ENCODE measurements at regions not wholly inside any gene's neighbourhood (a gene's known extent, or its start where the extent isn't known, plus 50 kb on each side); places are given as distances from the start of the nearest gene placed in this dataset.

DNA sequence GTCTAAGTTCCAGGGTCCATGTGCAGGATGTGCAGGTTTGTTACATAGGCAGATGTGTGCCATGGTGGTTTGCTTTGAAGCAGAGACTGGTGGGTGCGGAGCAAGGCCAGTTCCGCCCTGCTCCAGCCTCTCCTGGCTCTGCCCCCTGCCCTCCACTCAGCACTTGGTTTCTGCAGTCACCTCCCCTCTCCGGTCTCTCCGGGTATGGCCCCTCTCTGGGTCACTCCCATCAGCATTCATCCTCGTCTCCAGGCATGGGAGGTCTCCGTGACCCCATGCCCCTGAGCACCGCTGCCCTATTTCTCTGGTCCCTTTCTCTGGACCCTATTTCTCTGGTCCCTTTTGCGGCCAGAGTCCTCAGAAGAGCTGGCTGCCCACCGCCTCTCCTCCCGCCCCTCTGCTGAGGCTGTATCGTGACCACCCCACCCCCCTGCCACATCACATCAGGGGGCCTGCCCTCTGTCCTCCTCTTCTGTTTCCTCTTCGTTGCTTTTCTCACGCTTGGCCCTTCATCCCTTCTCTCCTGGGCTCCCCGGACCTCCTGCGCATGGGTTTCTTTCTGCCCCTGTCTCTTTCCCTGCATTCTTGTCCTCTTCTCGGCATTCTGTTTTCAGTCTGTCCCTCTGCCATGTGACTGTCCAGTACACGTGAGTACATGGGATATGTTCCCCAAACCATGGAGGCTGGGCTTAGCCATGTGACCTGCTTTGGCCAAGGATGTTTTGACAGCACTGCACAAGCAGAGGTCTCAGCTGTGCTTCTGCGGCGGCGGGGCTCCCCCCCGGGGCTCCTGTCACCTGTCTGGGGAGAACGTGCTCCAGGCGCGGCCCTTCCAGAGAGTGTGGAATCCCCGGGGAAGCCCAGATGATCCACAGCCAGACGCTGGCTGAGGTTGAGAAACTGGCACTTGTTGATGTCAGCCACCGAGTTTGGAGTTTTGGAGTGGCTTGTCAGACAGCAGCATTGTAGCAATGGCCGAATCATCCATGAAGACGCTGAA lies 54.4 kb upstream of the C1orf174 start:
- DNase-seq (ENCODE audit: low read depth): no peak

DNA sequence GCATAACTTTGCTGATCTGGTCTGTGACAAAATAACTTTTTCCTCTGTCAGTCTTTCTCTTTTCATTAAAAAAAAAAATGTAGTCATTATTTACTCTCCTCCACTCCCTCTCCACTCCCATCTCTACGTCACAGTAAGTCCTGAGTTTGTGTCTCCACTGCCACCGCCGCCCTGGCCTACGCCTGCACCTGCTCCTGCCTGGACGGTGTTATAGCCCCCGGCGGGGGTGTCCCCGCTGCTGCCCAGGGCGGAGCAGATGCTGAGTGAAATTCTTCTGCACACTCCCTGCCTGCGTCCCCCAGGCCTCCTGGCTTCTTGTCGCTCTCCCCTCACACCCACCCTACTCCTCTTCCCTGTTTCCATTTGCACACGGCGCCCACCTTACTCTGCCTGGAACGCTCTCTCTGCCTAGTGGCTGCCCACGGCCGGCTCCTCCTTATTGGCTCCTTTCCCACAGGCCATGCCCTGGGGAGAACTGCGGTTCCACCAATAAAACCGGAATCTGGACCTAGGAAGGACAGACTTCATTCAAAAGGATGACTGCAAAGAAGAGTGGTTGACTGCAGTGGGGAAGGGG lies 55.2 kb upstream of the C1orf174 start:
- DNase-seq (ENCODE audit: low read depth): no peak

DNA sequence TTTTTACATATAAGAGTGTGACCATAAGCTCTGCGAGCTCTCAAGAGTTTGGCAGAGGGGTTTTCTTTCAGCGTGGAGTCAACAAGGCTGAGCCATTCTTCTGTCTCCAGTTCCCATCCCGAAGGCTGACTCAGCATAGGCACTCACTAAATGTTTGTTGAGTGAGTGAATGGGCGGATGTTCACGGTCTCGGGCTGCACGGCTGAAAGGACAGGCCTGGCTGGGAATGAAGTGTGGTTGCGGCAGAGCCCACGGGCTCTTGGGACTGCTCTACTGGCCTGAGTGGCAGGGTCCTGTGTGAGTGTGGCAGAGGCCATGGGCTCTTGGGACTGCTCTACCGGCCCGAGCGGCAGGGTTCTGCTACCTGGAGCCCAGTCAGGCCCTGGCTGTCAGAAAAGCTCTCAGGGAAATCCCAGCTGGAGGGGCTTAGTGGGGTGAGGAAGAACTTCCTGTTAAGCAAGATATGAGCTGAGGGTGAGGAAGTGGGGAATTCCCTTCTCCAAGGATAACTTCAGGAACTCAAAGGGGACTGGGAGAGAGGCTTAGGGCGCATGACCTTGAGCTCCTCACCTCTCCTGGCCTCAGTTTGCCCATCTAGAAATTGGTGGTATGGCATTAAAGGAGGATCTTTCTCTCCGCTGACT lies 56.6 kb upstream of the C1orf174 start:
- no peak for DNase-seq (ENCODE audit: low read depth)

GRCh38 chr1:3959361-3959760 lies 59.3 kb upstream of the C1orf174 start:
- no peak for DNase-seq (ENCODE audit: low read depth)

DNA sequence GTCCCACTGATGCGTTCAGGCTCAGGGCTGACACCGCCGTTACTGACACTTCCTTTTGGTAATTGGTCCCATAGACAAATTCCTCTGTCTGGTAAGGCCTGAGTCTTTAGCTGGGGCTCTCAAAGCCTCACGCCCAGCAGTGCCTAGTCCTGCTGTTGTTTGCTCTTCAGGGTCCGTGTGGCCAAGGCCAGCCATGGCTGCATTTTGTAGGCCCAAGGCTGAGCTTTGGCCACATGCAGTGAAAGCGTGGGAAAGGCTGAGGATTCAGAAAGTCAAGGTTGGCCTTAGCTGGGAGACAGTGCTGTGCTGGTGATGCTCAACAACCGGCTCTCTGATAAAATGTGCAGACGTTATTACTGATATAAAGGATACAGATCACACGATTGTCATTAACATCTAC lies 63.5 kb upstream of the C1orf174 start:
- DNase-seq (ENCODE audit: low read depth): no peak

DNA sequence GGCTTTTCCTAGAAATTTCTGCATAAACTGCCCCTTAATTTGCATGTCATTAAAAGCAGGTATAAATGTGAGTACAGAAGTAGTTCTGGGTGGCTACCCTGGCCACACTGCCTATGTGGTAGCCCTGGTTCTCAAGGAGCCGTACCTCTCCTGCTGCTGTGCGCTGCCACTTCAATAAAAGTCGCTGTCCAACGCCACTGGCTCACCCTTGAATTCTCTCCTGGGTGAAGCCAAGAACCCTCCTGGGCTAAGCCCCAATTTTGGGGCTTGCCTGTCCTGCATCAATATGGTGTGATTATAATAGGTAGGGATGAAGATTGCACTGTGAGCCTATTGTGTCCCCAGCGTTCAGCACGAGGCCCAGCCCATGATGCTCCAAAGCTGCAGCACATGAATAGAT lies 65.6 kb upstream of the C1orf174 start:
- DNase-seq (ENCODE audit: low read depth): no peak

DNA sequence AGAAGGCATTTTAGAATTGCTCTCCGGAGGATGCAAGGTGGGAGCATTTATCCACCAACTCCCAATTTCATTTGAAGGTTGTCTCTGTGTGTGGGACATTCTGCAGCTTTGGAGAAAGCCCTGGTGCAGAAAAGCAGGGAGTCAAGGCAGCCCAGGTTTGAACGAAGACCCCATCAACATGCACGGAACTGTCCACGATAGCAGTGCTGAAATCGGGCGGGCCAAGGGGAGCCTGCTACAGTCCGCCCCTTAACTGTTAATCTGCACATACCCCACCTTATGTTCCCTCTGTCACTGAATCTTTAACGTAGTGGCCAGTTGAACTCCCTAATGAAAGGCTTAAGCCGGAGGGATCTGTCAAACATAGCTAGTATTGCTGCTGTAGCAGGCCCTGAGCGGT lies 68.8 kb upstream of the C1orf174 start:
- DNase-seq (ENCODE audit: low read depth): no peak

DNA sequence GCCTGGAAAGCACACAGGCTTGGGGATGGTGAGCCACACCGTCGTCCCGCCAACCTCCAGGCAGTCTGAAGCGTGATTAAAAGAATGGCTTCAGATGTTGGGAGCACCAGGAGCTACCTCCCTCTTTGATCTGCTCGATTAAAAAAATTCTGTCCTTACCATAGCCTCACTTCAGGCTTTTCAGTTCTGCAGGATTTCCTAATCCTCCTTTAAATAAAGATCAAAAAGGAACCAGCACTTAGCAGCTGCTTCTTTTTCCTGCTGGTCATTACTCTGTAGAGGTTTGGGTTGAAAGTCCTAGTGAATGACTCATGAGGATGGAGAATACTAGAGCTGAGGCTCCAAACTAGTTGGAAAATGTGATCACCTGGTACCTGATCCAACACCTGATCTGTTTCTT lies 71.9 kb upstream of the C1orf174 start:
- DNase-seq (ENCODE audit: low read depth): no peak

GRCh38 chr1:3975903-3976630 lies 76.0 kb upstream of the C1orf174 start:
- no peak for DNase-seq (ENCODE audit: low read depth)

DNA sequence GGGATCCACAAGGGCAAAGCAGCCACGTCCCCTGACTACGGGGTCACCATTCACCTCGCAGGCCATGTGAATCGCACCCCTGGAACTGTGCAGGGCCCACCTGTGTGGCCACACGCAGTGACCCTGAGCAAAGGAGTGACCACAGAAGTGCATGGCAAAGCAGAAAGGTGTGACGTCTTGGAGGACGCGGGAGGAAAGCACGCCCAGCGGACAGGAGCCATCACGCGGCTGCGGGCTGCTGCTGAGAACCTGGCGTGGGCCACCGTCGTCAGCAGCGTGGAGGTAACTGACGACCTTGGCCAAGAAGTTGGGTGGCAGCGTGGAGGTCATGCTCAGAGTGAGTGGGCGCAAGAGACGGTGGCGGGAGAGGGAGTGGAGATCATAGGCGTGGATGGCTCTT lies 76.7 kb upstream of the C1orf174 start:
- no peak for DNase-seq (ENCODE audit: low read depth)

GRCh38 chr1:3978196-3978989 lies 78.3 kb upstream of the C1orf174 start:
- DNase-seq (ENCODE audit: low read depth): no peak

DNA sequence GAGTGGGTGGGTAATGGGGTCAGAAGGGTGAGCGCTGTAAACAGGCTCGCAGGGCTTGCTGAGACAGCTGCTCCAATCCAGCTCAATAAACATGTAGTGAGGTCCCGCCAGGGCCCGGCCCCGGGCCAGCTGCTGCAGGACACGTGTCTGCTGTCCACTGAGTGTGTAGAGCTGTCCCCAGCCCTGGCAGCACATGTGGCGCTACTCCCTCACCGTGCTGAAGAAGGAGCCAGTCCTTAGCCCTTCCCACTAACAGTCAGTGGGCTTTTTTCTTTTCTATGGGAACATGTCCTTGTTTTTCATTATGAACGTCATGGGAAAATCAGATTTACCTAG lies 78.9 kb upstream of the C1orf174 start:
- DNase-seq (ENCODE audit: low read depth): no peak

DNA sequence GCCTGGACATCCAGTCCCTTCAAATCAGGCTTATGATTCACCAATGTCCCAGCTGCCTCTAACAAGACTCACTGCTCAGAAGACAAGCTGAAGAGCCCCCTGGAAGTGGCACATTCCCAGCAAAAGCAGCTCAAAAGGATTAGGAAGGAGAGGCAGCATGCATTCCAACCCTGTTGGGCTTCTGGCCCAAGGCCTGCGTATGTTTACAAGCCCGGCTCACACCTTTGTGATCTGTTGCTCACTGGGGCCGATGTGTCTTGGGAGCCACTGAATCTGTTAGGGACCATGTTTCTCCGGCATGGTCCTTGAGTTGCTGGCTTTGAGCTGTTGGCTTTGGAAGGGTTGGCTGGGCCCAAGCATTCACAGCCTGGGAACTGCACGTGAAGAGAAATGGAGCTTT lies 81.2 kb upstream of the C1orf174 start:
- DNase-seq (ENCODE audit: low read depth): no peak

DNA sequence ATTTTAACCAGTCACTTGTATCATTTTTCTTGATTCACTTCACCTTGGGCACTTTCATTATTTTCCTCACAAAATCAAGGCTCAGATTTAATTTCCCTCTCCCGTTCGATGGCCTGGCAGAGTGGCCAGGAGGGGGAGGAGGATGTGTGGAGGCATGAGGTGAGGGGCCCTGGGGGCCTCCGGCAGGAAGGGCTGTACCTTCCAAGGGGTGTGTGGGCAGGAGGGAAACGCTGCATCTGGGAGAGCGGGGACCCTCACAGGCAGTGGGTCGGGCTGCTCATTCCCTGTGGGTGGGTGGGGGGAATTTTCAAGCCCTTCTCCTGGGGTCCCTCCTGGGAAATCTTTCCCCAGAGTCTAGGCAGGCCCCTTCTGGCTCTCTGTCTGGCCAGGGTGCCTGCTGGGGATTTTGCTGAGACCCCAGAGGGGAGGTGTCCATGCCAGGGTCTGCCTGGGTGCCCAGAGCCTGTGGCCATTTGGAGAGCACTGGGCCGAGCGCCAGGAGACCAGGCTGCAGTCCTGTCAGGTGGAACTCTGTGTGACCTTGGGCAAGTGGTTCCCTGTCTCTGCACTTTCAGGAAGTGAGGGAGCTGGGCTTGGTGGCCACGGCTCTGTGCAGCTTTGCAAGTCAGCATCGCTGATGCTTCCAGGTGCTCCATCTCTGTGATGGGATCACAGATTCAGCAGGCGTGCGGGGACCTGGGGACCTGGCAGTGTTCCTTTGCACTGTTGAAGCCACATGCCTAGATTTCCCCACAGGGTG lies 81.9 kb upstream of the C1orf174 start:
- DNase-seq (ENCODE audit: low read depth): no peak

DNA sequence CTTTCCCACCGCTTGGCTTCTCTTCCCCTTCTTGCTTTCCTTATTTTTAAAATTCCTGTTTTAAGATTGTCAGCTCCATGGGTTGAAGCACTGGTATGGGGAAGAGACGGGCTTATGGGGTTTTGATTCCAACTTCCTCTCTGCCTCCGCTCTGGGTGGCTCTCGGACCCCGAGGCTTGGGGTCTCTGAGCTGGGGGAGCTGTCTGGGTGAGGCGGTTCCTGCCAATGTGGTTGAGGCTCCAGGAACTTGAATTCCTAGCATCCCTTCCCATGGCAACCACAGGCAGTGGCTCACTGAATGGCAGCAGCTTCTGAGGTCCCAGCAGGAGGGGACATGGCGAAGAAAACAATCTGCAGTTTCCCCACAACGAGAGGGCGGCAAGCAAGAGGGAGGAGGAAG lies 83.1 kb upstream of the C1orf174 start:
- DNase-seq (ENCODE audit: low read depth): no peak

DNA sequence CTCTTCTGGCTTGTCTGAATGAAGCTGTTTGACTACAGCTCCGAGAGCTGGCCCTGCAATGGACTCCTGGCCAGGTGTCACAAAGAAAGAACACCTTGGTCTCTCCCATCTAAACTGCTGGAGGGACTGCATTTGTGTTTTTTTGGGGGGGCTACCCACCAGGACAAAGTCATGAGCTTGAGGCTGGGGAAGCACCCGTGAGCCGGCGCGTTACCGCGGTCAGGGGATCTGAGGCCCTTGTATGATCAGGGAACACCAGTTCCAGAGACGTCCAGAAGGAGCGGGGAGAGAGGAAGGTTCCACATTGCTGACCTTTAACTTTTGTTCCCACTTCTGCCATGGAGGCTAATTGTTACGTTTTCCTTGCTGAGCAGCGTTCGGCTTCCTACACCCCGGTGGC lies 84.5 kb upstream of the C1orf174 start:
- no peak for DNase-seq (ENCODE audit: low read depth)

GRCh38 chr1:3986686-3987218 lies 86.7 kb upstream of the C1orf174 start:
- DNase-seq (ENCODE audit: low read depth): no peak

- no peak for DNase-seq (ENCODE audit: low read depth)
Observed at GRCh38 chr1:3987669-3988235, 87.7 kb upstream of the C1orf174 start.

DNA sequence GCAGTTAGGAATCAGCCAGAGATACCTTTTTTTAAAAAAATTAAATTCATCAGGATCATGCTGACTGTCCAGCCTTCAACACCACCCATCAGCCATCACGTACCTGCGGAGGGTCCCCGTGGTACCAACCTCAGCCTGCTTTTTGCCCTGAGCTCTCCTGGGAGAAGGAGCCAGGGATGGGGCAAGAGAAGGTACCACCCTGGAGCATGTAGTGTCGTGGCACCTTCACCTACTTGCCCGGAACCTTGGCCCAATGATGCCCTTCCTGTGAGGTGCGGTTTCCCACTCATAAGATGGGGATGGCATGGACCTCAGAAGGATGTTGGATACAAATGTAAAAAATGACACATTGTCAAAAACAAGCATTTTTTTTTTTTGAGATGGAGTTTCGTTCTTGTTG lies 88.4 kb upstream of the C1orf174 start:
- DNase-seq (ENCODE audit: low read depth): no peak

- DNase-seq (ENCODE audit: low read depth): no peak
Observed at GRCh38 chr1:3989465-3989864, 89.4 kb upstream of the C1orf174 start.

All from non-pigmented ciliary epithelial cell (primary cell).